Lower leg skin (tissue), 4 donors: ENCODE measurements at regions not wholly inside any gene's neighbourhood (a gene's known extent, or its start where the extent isn't known, plus 50 kb on each side); places are given as distances from the start of the nearest gene placed in this dataset.

Source experiments
- DNase-seq, 2 donors: peaks; one replicate each; pipeline ENCODE4 v3.0.0-alpha.2; 2019; ENCODE audit warnings: low spot score in 2 of 2
- H3K4me3 ChIP-seq: fragments of 200-600 bp; sonication (generic); 2 replicates; pipeline ENCODE4 v1.5.1; 2017; ENCODE audit warnings: mild to moderate bottlenecking, low read depth; ENCODE audit not compliant: poor library complexity, severe bottlenecking
- CTCF ChIP-seq, 3 donors: fragments of 450-650 bp; IDR thresholded peaks; one replicate each; pipeline ENCODE4 v1.5.1; 2016; ENCODE audit warnings: antibody characterized with exemption in 3 of 3, mild to moderate bottlenecking in 3 of 3, moderate library complexity in 2 of 3
- POLR2A ChIP-seq, 2 donors: fragments of 450-650 bp; IDR thresholded peaks; one replicate each; pipeline ENCODE4 v1.6.1; 2016 to 2017; ENCODE audit warnings: antibody characterized with exemption in 2 of 2, mild to moderate bottlenecking in 1 of 2, moderate library complexity in 1 of 2
- WGBS, 2 donors: methylation state at CpG; one replicate each; pipeline ENCODE4 v1.1.5; 2018; 5-methylcytosine and 5-hydroxymethylcytosine counted together
- intact Hi-C: fragments of 100-400 bp; cut with DNase I; formaldehyde crosslinking; loops from one replicate; pipeline ENCODE4 v1.15.0; 2023; ENCODE audit warnings: low total_unique reads

GRCh38 chr16:86910161-86910769, 331.9 kb downstream of the FOXL1 start:
- DNase-seq: no peak
- TF ChIP-seq POLR2A (IDR thresholded peaks at IDR 0.05) (no peak), CTCF (IDR thresholded peaks at IDR 0.05) (no peak)
- intact Hi-C loops: no loop called here
- no peak overlapping the region for H3K4me3 ChIP-seq
- WGBS, 2 donors: 61 to 71% methylated on average over 16 of the region's 16 CpGs

- DNase-seq: no peak
- intact Hi-C loops: no loop called here
- TF ChIP-seq POLR2A (IDR thresholded peaks at IDR 0.05): no peak
- TF ChIP-seq CTCF (IDR thresholded peaks at IDR 0.05): no peak
- WGBS, 2 donors: 79 to 80% methylated on average over 4 of the region's 4 CpGs
- no peak overlapping the region for H3K4me3 ChIP-seq
Observed at GRCh38 chr16:86911437-86911958, 333.1 kb downstream of the FOXL1 start.

GRCh38 chr16:86913886-86914285, 335.5 kb downstream of the FOXL1 start:
- H3K4me3 ChIP-seq: no peak overlapping the region
- WGBS, 2 donors: 90 to 97% methylated on average over 7 of the region's 7 CpGs
- intact Hi-C loops: no loop called here
- TF ChIP-seq POLR2A (IDR thresholded peaks at IDR 0.05): no peak
- no peak for TF ChIP-seq CTCF (IDR thresholded peaks at IDR 0.05)
- DNase-seq: no peak

GRCh38 chr16:86914876-86915717, 336.7 kb downstream of the FOXL1 start:
- intact Hi-C loops: no loop called here
- no peak overlapping the region for H3K4me3 ChIP-seq
- TF ChIP-seq POLR2A (IDR thresholded peaks at IDR 0.05): no peak
- TF ChIP-seq CTCF (IDR thresholded peaks at IDR 0.05): no peak
- DNase-seq: no peak
- WGBS, 2 donors: 53 to 60% methylated on average over 18 of the region's 18 CpGs

GRCh38 chr16:86917471-86918365, 339.4 kb downstream of the FOXL1 start:
- WGBS, 2 donors: 94 to 96% methylated on average over 36 to 43 of the region's 45 CpGs
- intact Hi-C loops: no loop called here

More at GRCh38 chr16:86917471-86918365, 339.4 kb downstream of the FOXL1 start:
- no peak for DNase-seq
- TF ChIP-seq CTCF (IDR thresholded peaks at IDR 0.05): no peak
- no peak for TF ChIP-seq POLR2A (IDR thresholded peaks at IDR 0.05)
- no peak overlapping the region for H3K4me3 ChIP-seq
